HFFc6 (cell line): ENCODE measurements at regions not wholly inside any gene's neighbourhood (a gene's known extent, or its start where the extent isn't known, plus 50 kb on each side); places are given as distances from the start of the nearest gene placed in this dataset.
A peak's percentile ranks its signal among the peaks of the same experiment; 100 is the strongest.

Experiments used
- DNase-seq: peaks from one replicate; pipeline ENCODE4 v3.0.0-alpha.2; 2018
- H3K27ac Mint-ChIP-seq: 2 replicates; pipeline ENCODE4 v1.8.0; 2020; ENCODE audit warnings: mild to moderate bottlenecking, mixed read lengths
- H3K27me3 Mint-ChIP-seq: 2 replicates; pipeline ENCODE4 v1.8.0; 2021; ENCODE audit warnings: mild to moderate bottlenecking, moderate library complexity, mixed read lengths; ENCODE audit not compliant: insufficient read depth
- H3K36me3 Mint-ChIP-seq: 2 replicates; pipeline ENCODE4 v1.8.0; 2021; ENCODE audit warnings: low read depth, mixed read lengths
- H3K4me1 Mint-ChIP-seq: 2 replicates; pipeline ENCODE4 v1.8.0; 2020; ENCODE audit warnings: low read depth, mixed read lengths
- H3K4me3 Mint-ChIP-seq: 2 replicates; pipeline ENCODE4 v1.8.0; 2020; ENCODE audit warnings: mild to moderate bottlenecking, moderate library complexity, mixed read lengths
- H3K9me3 Mint-ChIP-seq: 2 replicates; pipeline ENCODE4 v1.8.0; 2020; ENCODE audit warnings: mild to moderate bottlenecking, mixed read lengths
- CTCF ChIP-seq: fragments of 200-600 bp; sonication (generic); IDR thresholded peaks from 2 replicates; pipeline ENCODE4 v1.5.0; 2021; ENCODE audit warnings: antibody characterized with exemption, mild to moderate bottlenecking

DNA sequence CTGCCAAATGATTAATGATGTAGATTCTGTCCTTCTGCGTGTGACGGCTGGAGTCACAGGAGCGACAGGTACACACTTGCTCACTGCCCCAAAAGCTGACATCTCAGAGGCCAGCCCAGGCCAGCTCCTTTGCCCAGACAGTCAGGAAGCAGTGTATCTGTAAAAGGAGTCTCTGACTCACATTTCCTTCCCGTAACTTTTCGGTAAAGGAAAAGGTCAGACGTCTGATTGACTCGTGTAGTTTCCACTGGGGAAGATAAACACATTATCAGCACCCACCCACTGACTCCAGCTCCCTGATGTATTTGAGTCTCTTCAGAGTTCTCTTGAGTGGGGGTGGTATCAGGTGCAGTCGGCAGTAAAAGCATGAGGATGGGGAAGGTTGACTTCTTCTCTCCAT, 64.4 kb upstream of the WWC1 start:
- no peak overlapping the region for H3K4me3 Mint-ChIP-seq
- H3K9me3 Mint-ChIP-seq = no peaks in the 10 kb centered on the region
- DNase-seq = no peak
- TF ChIP-seq CTCF = no peak
- no peaks in the 10 kb centered on the region for H3K36me3 Mint-ChIP-seq
- no peak overlapping the region for H3K27ac Mint-ChIP-seq
- peaks cover 28% of the 10 kb centered on the region for H3K27me3 Mint-ChIP-seq
- H3K4me1 Mint-ChIP-seq = peaks cover 8% of the 10 kb centered on the region; the same call in 1 of the 2 replicates

DNA sequence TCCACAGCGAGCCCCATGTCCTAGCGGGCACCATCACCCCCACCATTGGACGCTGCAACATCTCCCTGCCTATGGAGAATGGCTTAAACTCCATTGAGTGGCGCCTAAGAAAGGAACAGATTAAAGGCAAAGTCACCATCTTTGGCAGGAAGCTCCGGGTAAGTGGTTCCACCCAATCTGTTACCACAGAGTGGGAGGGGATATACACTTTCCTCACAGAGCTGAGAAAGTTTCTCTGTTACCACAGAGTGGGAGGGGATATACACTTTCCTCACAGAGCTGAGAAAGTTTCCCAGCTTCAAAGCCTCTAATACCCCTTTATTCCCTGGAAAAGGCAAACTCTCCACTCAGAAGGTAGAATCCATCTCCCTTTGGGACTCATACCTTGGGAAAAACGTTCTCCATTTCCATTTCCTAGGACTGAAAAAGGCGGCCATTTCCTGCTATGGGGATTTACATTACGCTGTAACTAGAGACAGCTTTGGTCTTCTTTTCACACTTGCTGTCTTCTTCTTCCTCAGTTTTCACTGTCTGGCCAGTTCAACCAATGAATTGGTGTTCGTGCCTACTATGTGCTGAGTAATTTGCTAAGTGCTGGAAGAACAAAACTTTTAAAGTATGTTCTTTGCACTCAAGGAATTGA, 63.4 kb upstream of the WWC1 start:
- Mint-ChIP-seq H3K4me3 (no peak overlapping the region), H3K4me1 (peaks cover 8% of the 10 kb centered on the region; the same call in 1 of the 2 replicates), H3K36me3 (no peaks in the 10 kb centered on the region), H3K27ac (no peak overlapping the region), H3K27me3 (peaks cover 30% of the 10 kb centered on the region), H3K9me3 (no peaks in the 10 kb centered on the region)
- no peak for TF ChIP-seq CTCF
- no peak for DNase-seq

DNA sequence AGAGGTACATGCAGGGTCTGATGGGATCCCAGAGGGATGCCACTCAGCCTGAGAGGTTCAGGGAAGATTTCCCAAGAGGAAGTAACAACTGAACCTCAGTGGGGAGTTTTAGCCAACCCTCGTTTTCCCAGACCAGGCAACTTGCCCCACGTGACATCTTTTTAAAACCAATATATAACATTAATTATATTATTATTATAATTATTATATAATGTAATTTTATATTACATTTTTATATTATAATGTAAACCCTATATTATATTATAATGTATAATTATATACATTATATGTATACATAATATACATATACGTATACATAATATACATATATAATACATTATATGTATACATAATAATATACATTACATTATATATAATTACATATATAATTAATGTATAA, 62.8 kb upstream of the WWC1 start:
- DNase-seq = no peak
- H3K4me1 Mint-ChIP-seq = peaks cover 8% of the 10 kb centered on the region; the same call in 1 of the 2 replicates
- no peaks in the 10 kb centered on the region for H3K36me3 Mint-ChIP-seq
- no peak for TF ChIP-seq CTCF
- no peak overlapping the region for H3K4me3 Mint-ChIP-seq
- H3K27ac Mint-ChIP-seq = no peak overlapping the region
- no peaks in the 10 kb centered on the region for H3K9me3 Mint-ChIP-seq
- peaks cover 27% of the 10 kb centered on the region for H3K27me3 Mint-ChIP-seq

DNA sequence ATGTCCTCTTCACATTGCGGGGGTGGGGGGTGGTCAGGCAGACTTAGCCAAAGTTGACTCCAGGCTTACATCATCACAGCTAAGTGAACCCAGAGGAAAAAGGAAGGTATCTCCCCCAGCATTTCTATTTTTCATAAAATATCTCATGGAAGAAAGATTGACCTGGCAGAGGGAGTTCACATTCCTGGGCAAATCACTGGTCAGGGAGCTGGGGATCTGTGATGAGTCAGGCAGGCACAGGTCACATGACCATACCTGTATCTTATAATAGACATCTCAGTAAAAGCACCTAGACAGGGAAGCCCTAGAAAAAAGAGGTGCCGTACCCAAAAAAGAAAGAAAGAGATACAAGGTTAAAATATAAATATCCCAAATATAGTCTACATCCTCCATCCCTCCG, 57.3 kb upstream of the WWC1 start:
- H3K36me3 Mint-ChIP-seq = no peaks in the 10 kb centered on the region
- no peak overlapping the region for H3K27ac Mint-ChIP-seq
- no peak overlapping the region for H3K4me3 Mint-ChIP-seq
- peaks cover 19% of the 10 kb centered on the region for H3K27me3 Mint-ChIP-seq
- no peak for DNase-seq
- TF ChIP-seq CTCF = no peak
- no peaks in the 10 kb centered on the region for H3K9me3 Mint-ChIP-seq
- H3K4me1 Mint-ChIP-seq = peaks cover 6% of the 10 kb centered on the region; the same call in 1 of the 2 replicates

DNA sequence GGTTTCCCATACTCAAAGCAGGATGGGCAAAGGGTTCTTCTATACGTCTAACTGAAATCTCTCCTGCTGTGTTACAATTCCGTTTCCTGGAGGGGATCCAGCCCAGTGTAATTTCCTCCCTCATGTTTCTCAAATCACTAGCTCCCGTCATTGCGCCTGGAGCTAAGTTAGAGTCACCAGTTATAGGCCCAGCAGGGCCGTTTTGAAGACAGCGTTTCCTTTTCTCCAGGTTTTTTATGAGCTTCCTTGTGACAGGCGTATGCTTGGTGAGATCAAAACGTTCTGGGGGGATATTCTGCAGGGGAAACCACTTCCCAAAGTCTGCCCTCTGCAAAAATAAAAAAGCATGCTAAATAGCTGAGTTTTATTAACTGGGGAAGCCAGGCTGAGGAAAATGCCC, 53.0 kb upstream of the WWC1 start:
- H3K4me3 Mint-ChIP-seq = peak overlapping the region; percentile 8; the same call in 1 of the 2 replicates
- no peak for DNase-seq
- TF ChIP-seq CTCF = no peak
- H3K4me1 Mint-ChIP-seq = peaks cover 6% of the 10 kb centered on the region; the same call in 1 of the 2 replicates
- H3K9me3 Mint-ChIP-seq = no peaks in the 10 kb centered on the region
- H3K36me3 Mint-ChIP-seq = no peaks in the 10 kb centered on the region; the same call in 1 of the 2 replicates
- peaks cover 15% of the 10 kb centered on the region for H3K27me3 Mint-ChIP-seq
- no peak overlapping the region for H3K27ac Mint-ChIP-seq
